ENCODE measurements at regions not wholly inside any gene's neighbourhood (a gene's known extent, or its start where the extent isn't known, plus 50 kb on each side); places are given as distances from the start of the nearest gene placed in this dataset.

DNA sequence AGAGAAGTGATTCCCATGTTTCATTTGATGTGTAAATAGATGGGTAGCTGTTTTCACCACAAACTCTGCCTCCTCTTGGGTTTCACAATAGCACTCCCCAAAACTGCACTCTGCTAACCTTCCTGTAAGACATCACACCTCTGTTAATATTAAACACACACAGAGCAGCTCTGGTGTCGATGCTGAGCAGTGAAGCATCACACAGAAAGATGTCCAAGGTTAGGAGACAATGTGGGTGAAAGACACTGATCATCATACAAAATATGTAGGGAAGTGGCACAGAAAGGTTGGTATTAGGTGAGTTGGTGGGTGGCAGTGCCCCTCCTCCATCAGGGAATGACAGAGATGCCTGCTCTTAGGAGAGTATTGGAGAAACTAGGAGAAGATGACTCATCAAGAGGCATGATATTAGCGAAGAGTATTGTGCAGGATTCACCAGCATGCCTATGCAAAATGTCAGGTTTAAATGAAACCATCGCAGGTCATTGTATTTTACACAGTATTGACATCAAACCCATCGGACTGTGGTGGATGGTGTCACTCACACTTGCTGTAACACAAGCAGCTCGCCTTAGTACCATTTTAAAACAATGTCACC lies 199.7 kb downstream of the TBXT start:
- no peak for TF ChIP-seq CTCF (IDR thresholded peaks at IDR 0.05; ENCODE audit: extremely low read depth, low read depth, low read length)
- H3K79me2 ChIP-seq (ENCODE audit: insufficient read depth, low read length), result no peaks in the 10 kb centered on the region
- H4K20me1 ChIP-seq (ENCODE audit: insufficient read depth, low read length), result no peaks in the 10 kb centered on the region
- no peak overlapping the region for H3K4me2 ChIP-seq (ENCODE audit: insufficient read depth, low read length)
- no peak overlapping the region for H3K4me3 ChIP-seq (ENCODE audit: insufficient read depth, low read length)
- DNase-seq (ENCODE audit: insufficient read length, low spot score, missing footprints), result no peak
- no peak overlapping the region for H2AFZ ChIP-seq (ENCODE audit: low read length)
- peaks cover 4% of the 10 kb centered on the region for H3K4me1 ChIP-seq (ENCODE audit: insufficient read depth, low read length)
- H3K9me3 ChIP-seq (ENCODE audit: low read depth, low read length), result no peaks in the 10 kb centered on the region
- H3K36me3 ChIP-seq (ENCODE audit: insufficient read depth, low read length), result no peaks in the 10 kb centered on the region
- no peaks in the 10 kb centered on the region for H3K27me3 ChIP-seq (ENCODE audit: insufficient read depth, low read length)
- no peak overlapping the region for H3K27ac ChIP-seq (ENCODE audit: low read depth, low read length)

DNA sequence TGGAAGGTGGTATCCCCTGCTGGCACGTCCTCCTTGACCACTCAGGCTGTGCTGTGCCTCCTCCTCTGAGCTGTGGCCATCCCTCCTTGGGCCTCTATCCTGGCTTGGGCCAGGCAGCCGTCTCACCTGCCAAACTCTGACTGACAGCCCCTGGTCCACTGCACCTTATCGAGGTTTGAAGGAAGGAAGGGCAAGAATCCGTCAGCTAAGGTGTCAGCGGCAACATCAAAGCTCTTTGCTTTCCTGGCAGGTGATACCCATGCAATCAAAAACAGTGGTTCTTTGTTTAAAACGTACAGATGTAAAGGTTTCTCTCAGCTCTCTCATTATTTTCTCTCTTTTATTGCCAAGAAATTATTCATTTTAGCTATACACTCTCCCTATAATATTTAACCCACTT lies 203.9 kb downstream of the TBXT start:
- H3K4me2 ChIP-seq (ENCODE audit: insufficient read depth, low read length), result no peak overlapping the region
- H3K4me1 ChIP-seq (ENCODE audit: insufficient read depth, low read length), result no peaks in the 10 kb centered on the region
- no peaks in the 10 kb centered on the region for H3K79me2 ChIP-seq (ENCODE audit: insufficient read depth, low read length)
- no peak for TF ChIP-seq CTCF (IDR thresholded peaks at IDR 0.05; ENCODE audit: extremely low read depth, low read depth, low read length)
- no peak for DNase-seq (ENCODE audit: insufficient read length, low spot score, missing footprints)
- no peaks in the 10 kb centered on the region for H4K20me1 ChIP-seq (ENCODE audit: insufficient read depth, low read length)
- H2AFZ ChIP-seq (ENCODE audit: low read length), result no peak overlapping the region
- H3K27ac ChIP-seq (ENCODE audit: low read depth, low read length), result no peak overlapping the region
- H3K27me3 ChIP-seq (ENCODE audit: insufficient read depth, low read length), result no peaks in the 10 kb centered on the region
- H3K4me3 ChIP-seq (ENCODE audit: insufficient read depth, low read length), result no peak overlapping the region
- H3K9me3 ChIP-seq (ENCODE audit: low read depth, low read length), result no peaks in the 10 kb centered on the region
- H3K36me3 ChIP-seq (ENCODE audit: insufficient read depth, low read length), result no peaks in the 10 kb centered on the region

DNA sequence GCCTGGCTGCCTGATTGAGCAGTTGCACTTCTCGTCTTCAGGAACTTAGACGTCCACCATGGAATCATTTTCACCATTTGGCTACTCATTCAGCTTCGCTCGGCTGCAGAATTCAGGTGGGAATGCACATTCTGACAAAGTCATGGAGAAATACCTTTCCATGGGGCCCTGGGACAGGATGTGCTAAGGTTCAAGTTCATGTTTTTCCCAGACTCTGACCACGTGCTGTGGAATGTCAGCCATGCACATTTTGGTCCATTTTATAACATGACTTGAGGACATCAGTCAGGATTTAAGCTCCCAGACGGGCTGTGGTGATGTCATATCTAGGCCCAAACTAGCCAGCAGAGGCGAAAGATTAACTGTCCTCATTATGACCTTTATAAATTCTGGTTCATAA lies 205.3 kb downstream of the TBXT start:
- H2AFZ ChIP-seq (ENCODE audit: low read length), result no peak overlapping the region
- H3K4me2 ChIP-seq (ENCODE audit: insufficient read depth, low read length), result no peak overlapping the region
- no peak overlapping the region for H3K4me3 ChIP-seq (ENCODE audit: insufficient read depth, low read length)
- no peak for TF ChIP-seq CTCF (IDR thresholded peaks at IDR 0.05; ENCODE audit: extremely low read depth, low read depth, low read length)
- H3K36me3 ChIP-seq (ENCODE audit: insufficient read depth, low read length), result no peaks in the 10 kb centered on the region
- no peaks in the 10 kb centered on the region for H3K9me3 ChIP-seq (ENCODE audit: low read depth, low read length)
- H3K27ac ChIP-seq (ENCODE audit: low read depth, low read length), result no peak overlapping the region
- no peaks in the 10 kb centered on the region for H3K4me1 ChIP-seq (ENCODE audit: insufficient read depth, low read length)
- H3K27me3 ChIP-seq (ENCODE audit: insufficient read depth, low read length), result no peaks in the 10 kb centered on the region
- H4K20me1 ChIP-seq (ENCODE audit: insufficient read depth, low read length), result no peaks in the 10 kb centered on the region
- DNase-seq (ENCODE audit: insufficient read length, low spot score, missing footprints), result no peak
- no peaks in the 10 kb centered on the region for H3K79me2 ChIP-seq (ENCODE audit: insufficient read depth, low read length)

- H3K9me3 ChIP-seq (ENCODE audit: low read depth, low read length), result no peaks in the 10 kb centered on the region
- no peak overlapping the region for H2AFZ ChIP-seq (ENCODE audit: low read length)
- TF ChIP-seq CTCF (IDR thresholded peaks at IDR 0.05; ENCODE audit: extremely low read depth, low read depth, low read length), result no peak
- no peaks in the 10 kb centered on the region for H3K36me3 ChIP-seq (ENCODE audit: insufficient read depth, low read length)
- DNase-seq (ENCODE audit: insufficient read length, low spot score, missing footprints), result no peak
- H3K4me1 ChIP-seq (ENCODE audit: insufficient read depth, low read length), result no peaks in the 10 kb centered on the region
- H3K27me3 ChIP-seq (ENCODE audit: insufficient read depth, low read length), result no peaks in the 10 kb centered on the region
- H3K27ac ChIP-seq (ENCODE audit: low read depth, low read length), result no peak overlapping the region
- H3K4me3 ChIP-seq (ENCODE audit: insufficient read depth, low read length), result no peak overlapping the region
- H3K79me2 ChIP-seq (ENCODE audit: insufficient read depth, low read length), result no peaks in the 10 kb centered on the region
- H3K4me2 ChIP-seq (ENCODE audit: insufficient read depth, low read length), result no peak overlapping the region
- no peaks in the 10 kb centered on the region for H4K20me1 ChIP-seq (ENCODE audit: insufficient read depth, low read length)
Measured at GRCh38 chr6:165961233-165961632, 206.4 kb downstream of the TBXT start.

Data from osteoblast (primary cell).